GM12878 (cell line): ENCODE measurements at regions not wholly inside any gene's neighbourhood (a gene's known extent, or its start where the extent isn't known, plus 50 kb on each side); places are given as distances from the start of the nearest gene placed in this dataset.

Experiments used
- ATAC-seq: fragments of 200-7000 bp; cut with Tn5 transposase; 3 replicates; pipeline ENCODE4 v1.9.1; 2020; ENCODE audit warnings: mild to moderate bottlenecking, moderate library complexity
- BruUV-seq: library from RNA; stranded (reverse); fragments of 400-500 nt; replicated peaks from 2 replicates; lab custom pipeline; 2021; lab: Mats Ljungman, UMichigan
- CTCF ChIA-PET: fragments of 300-600 bp; sonication (Branson Sonifier 250); formaldehyde crosslinking; extraction: SDS; loops from one replicate; lab custom pipeline; 2021; ENCODE audit warnings: inconsistent platforms; lab: Yijun Ruan, JAX
- POLR2A ChIA-PET: fragments of 350-600 bp; formaldehyde crosslinking; extraction: SDS; loops from one replicate; lab custom pipeline; 2021; ENCODE audit warnings: inconsistent platforms; lab: Charles Lee
- RAD21 ChIA-PET: fragments of 300-600 bp; sonication (Branson Sonifier 250); formaldehyde crosslinking; loops from one replicate; lab custom pipeline; 2023; ENCODE audit warnings: antibody characterized with exemption; ENCODE audit not compliant: unreplicated experiment; lab: Charles Lee
- SMC1A ChIA-PET: fragments of 300-600 bp; sonication (Branson Sonifier 250); formaldehyde crosslinking; loops from one replicate; lab custom pipeline; 2023; ENCODE audit not compliant: unreplicated experiment, uncharacterized antibody; lab: Charles Lee
- DNase-seq: peaks from one replicate; pipeline ENCODE4 v3.0.0-alpha.2; 2011; ENCODE audit warnings: low read depth, low spot score
- FAIRE-seq: peaks from 3 replicates; lab custom pipeline; 2011; peaks lifted over from hg19 to GRCh38; lab: Jason Lieb, UNC
- H2AFZ ChIP-seq: 2 replicates; pipeline ENCODE4 v1.6.0; 2011; ENCODE audit warnings: low read depth, low read length, control low read depth; ENCODE audit not compliant: control insufficient read depth
- H3K27ac ChIP-seq: 2 replicates; pipeline ENCODE4 v1.5.1; 2011; ENCODE audit warnings: control low read depth; ENCODE audit not compliant: control insufficient read depth, insufficient read depth
- H3K27me3 ChIP-seq, 2 experiments: replicated peaks in 1 of 2; 2 replicates each; pipeline versions ENCODE4 v1.6.0 to v1.6.1; 2011; ENCODE audit warnings: low read length in 1 of 2; ENCODE audit not compliant: control insufficient read depth in 2 of 2, insufficient read depth in 2 of 2
- H3K36me3 ChIP-seq, 2 experiments: 2 replicates each; pipeline ENCODE4 v1.5.1; 2011; ENCODE audit warnings: low read length in 1 of 2; ENCODE audit not compliant: control insufficient read depth in 2 of 2, insufficient read depth in 2 of 2
- H3K4me1 ChIP-seq: 2 replicates; pipeline ENCODE4 v1.6.1; 2011; ENCODE audit warnings: mild to moderate bottlenecking, low read length, moderate library complexity, mixed read lengths; ENCODE audit not compliant: control insufficient read depth, insufficient read depth
- H3K4me2 ChIP-seq: 2 replicates; pipeline ENCODE4 v1.6.0; 2011; ENCODE audit warnings: control low read depth; ENCODE audit not compliant: control insufficient read depth, insufficient read depth
- H3K4me3 ChIP-seq: fragments of 200-600 bp; sonication (generic); 2 replicates; pipeline ENCODE4 v1.5.1; 2016
- H3K79me2 ChIP-seq: 2 replicates; pipeline ENCODE4 v1.6.0; 2011; ENCODE audit warnings: low read length; ENCODE audit not compliant: control insufficient read depth, insufficient read depth
- H3K9ac ChIP-seq: 2 replicates; pipeline ENCODE4 v1.8.0; 2011; ENCODE audit warnings: low read length, control low read depth, mixed read lengths; ENCODE audit not compliant: control insufficient read depth, insufficient read depth
- H3K9me3 ChIP-seq: replicated peaks from 3 replicates; pipeline ENCODE4 v1.5.1; 2011; ENCODE audit warnings: mild to moderate bottlenecking, low read length; ENCODE audit not compliant: control insufficient read depth, insufficient read depth
- H4K20me1 ChIP-seq: 2 replicates; pipeline ENCODE4 v1.6.0; 2011; ENCODE audit not compliant: control insufficient read depth, insufficient read depth
- ETV6 ChIP-seq, 2 experiments: fragments of 450-650 bp in 1 of 2; IDR thresholded peaks in 1 of 2; conservative IDR thresholded peaks in 1 of 2; 2 replicates each; pipeline ENCODE4 v1.6.1; 2014; ENCODE audit warnings: antibody characterized with exemption in 1 of 2, borderline replicate concordance in 1 of 2, low read depth in 1 of 2, mild to moderate bottlenecking in 1 of 2, moderate library complexity in 1 of 2
- FOXM1 ChIP-seq: IDR thresholded peaks from 2 replicates; pipeline ENCODE4 v1.6.1; 2012; ENCODE audit warnings: low read depth, mild to moderate bottlenecking, inconsistent platforms, low read length, moderate library complexity
- JUNB ChIP-seq: IDR thresholded peaks from 2 replicates; pipeline ENCODE4 v1.6.1; 2016; ENCODE audit warnings: antibody characterized with exemption, mild to moderate bottlenecking
- MTA2 ChIP-seq: fragments of 450-650 bp; IDR thresholded peaks from 2 replicates; pipeline ENCODE4 v1.6.1; 2016; ENCODE audit warnings: low read depth, mild to moderate bottlenecking, moderate library complexity
- MYB ChIP-seq: fragments of 150-350 bp; IDR thresholded peaks from 2 replicates; pipeline ENCODE4 v1.6.1; 2014; ENCODE audit warnings: mild to moderate bottlenecking, low read depth, low read length, borderline replicate concordance
- NBN ChIP-seq: fragments of 450-650 bp; IDR thresholded peaks from 2 replicates; pipeline ENCODE4 v1.6.1; 2016
- POLR2AphosphoS2 ChIP-seq: IDR thresholded peaks from 2 replicates; pipeline ENCODE4 v1.6.1; 2011; ENCODE audit warnings: low read depth, mild to moderate bottlenecking, low read length, improper control_type of control experiment, moderate library complexity
- RELA ChIP-seq: fragments of 450-650 bp; IDR thresholded peaks from 2 replicates; pipeline ENCODE4 v1.8.0; 2014; ENCODE audit warnings: borderline replicate concordance; ENCODE audit not compliant: partially characterized antibody
- SIN3A ChIP-seq: IDR thresholded peaks from 2 replicates; pipeline ENCODE4 v1.6.1; 2012; ENCODE audit warnings: low read depth, low read length, improper control_type of control experiment
- SPI1 ChIP-seq: IDR thresholded peaks from 2 replicates; pipeline ENCODE4 v1.6.1; 2011; ENCODE audit warnings: low read depth, mild to moderate bottlenecking, low read length, moderate library complexity, borderline replicate concordance; ENCODE audit not compliant: insufficient read depth
- WRNIP1 ChIP-seq: IDR thresholded peaks from 2 replicates; pipeline ENCODE4 v1.6.1; 2011; ENCODE audit warnings: low read depth, low read length, improper control_type of control experiment, borderline replicate concordance
- WGBS: methylation state at CpG from one replicate; pipeline ENCODE4 v1.1.6; 2016; ENCODE audit warnings: low lambda C conversion rate; ENCODE audit not compliant: insufficient replicate concordance, insufficient coverage; ENCODE audit errors: missing lambda C conversion rate; 5-methylcytosine and 5-hydroxymethylcytosine counted together
- in situ Hi-C: fragments of 300-500 bp; cut with MboI; formaldehyde crosslinking; loops from 9 replicates; pipeline ENCODE4 v1.14.3; 2018; ENCODE audit warnings: mixed read lengths
- intact Hi-C: fragments of 100-400 bp; cut with micrococcal nuclease; formaldehyde crosslinking; loops from one replicate; pipeline ENCODE4 v1.14.2; 2022; ENCODE audit not compliant: unreplicated experiment
- TF ChIP-seq, protein P1 (sequence below): IDR thresholded peaks from 2 replicates; pipeline ENCODE4 v1.6.1; 2011; ENCODE audit warnings: low read depth, low read length, improper control_type of control experiment, borderline replicate concordance
- TF ChIP-seq, protein P2 (sequence below): fragments of 450-650 bp; IDR thresholded peaks from 2 replicates; pipeline ENCODE4 v1.6.1; 2014; ENCODE audit warnings: mild to moderate bottlenecking
- TF ChIP-seq, protein P3 (sequence below): fragments of 450-650 bp; IDR thresholded peaks from 2 replicates; pipeline ENCODE4 v1.6.1; 2016; ENCODE audit warnings: mild to moderate bottlenecking
- TF ChIP-seq, protein P4 (sequence below): IDR thresholded peaks from 2 replicates; pipeline ENCODE4 v1.6.1; 2011; ENCODE audit warnings: borderline replicate concordance, low read depth, mild to moderate bottlenecking, moderate library complexity, low read length; ENCODE audit not compliant: insufficient read depth, poor library complexity, severe bottlenecking
- TF ChIP-seq, protein P5 (sequence below): IDR thresholded peaks from 2 replicates; pipeline ENCODE4 v1.6.1; 2012; ENCODE audit warnings: low read length, inconsistent platforms

DNA sequence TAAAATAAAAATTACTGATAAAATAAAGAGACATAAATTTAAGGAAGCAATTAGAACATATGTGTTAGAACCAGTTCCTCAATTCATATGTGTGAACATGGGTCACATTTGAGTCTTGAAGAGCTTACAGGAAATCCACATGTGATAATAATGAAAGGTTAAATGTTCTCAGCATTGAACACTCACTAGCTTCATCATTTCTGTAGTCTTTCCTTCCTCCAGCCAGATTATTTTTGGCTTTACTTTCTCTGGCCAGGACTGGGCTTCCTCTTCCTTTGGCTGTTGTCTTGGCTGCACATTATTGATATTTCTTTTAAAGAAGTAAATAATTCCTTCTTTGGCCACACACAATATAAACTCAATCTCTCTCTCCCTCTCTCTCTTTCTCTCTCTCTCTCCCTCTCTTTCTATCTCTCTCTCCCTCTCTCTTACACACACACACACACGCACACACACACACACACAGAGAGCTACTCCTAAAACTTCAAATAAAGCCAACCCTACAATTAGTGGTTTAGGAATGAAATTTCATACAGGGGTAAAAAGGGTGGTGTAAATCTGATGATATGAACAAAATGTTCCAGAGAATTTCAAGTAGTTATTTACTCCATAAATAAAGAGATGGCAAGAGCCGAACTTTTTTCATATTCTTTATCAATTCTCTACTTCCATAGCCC lies 171.2 kb downstream of the REEP3 start:
- CTCF ChIA-PET: interaction anchor here (0.7 to 1.6 kb wide), 3 partner anchors 14 to 477 kb away, joined by 3 read pairs; no protein-coding TSS in a partner anchor
- TF ChIP-seq, protein P1, sequence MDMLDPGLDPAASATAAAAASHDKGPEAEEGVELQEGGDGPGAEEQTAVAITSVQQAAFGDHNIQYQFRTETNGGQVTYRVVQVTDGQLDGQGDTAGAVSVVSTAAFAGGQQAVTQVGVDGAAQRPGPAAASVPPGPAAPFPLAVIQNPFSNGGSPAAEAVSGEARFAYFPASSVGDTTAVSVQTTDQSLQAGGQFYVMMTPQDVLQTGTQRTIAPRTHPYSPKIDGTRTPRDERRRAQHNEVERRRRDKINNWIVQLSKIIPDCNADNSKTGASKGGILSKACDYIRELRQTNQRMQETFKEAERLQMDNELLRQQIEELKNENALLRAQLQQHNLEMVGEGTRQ: no peak
- TF ChIP-seq, protein P2, sequence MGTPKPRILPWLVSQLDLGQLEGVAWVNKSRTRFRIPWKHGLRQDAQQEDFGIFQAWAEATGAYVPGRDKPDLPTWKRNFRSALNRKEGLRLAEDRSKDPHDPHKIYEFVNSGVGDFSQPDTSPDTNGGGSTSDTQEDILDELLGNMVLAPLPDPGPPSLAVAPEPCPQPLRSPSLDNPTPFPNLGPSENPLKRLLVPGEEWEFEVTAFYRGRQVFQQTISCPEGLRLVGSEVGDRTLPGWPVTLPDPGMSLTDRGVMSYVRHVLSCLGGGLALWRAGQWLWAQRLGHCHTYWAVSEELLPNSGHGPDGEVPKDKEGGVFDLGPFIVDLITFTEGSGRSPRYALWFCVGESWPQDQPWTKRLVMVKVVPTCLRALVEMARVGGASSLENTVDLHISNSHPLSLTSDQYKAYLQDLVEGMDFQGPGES: no peak
- peak; percentile 63 for TF ChIP-seq SPI1
- TF ChIP-seq, protein P3, sequence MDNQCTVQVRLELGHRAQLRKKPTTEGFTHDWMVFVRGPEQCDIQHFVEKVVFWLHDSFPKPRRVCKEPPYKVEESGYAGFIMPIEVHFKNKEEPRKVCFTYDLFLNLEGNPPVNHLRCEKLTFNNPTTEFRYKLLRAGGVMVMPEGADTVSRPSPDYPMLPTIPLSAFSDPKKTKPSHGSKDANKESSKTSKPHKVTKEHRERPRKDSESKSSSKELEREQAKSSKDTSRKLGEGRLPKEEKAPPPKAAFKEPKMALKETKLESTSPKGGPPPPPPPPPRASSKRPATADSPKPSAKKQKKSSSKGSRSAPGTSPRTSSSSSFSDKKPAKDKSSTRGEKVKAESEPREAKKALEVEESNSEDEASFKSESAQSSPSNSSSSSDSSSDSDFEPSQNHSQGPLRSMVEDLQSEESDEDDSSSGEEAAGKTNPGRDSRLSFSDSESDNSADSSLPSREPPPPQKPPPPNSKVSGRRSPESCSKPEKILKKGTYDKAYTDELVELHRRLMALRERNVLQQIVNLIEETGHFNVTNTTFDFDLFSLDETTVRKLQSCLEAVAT: no peak
- no peak for TF ChIP-seq RELA
- peak; percentile 42; the same call in 1 of the 2 replicates for TF ChIP-seq MTA2
- peak; percentile 56; the same call in 1 of the 2 replicates for TF ChIP-seq FOXM1
- no peak for TF ChIP-seq SIN3A
- no peak for TF ChIP-seq MYB
- no peak for TF ChIP-seq NBN
- TF ChIP-seq POLR2AphosphoS2: no peak
- TF ChIP-seq WRNIP1: no peak
- TF ChIP-seq, protein P4, sequence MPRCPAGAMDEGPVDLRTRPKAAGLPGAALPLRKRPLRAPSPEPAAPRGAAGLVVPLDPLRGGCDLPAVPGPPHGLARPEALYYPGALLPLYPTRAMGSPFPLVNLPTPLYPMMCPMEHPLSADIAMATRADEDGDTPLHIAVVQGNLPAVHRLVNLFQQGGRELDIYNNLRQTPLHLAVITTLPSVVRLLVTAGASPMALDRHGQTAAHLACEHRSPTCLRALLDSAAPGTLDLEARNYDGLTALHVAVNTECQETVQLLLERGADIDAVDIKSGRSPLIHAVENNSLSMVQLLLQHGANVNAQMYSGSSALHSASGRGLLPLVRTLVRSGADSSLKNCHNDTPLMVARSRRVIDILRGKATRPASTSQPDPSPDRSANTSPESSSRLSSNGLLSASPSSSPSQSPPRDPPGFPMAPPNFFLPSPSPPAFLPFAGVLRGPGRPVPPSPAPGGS: peak; percentile 51
- TF ChIP-seq ETV6 (conservative IDR thresholded peaks at IDR 0.05 in 1 of 2, IDR thresholded peaks at IDR 0.05 in 1 of 2; ENCODE audit: borderline replicate concordance in 1 of 2, low read depth in 1 of 2): peak in 1 of 2 experiments; percentile 46; a peak in 1 of 4 replicates
- peak; percentile 56 for TF ChIP-seq JUNB
- TF ChIP-seq, protein P5, sequence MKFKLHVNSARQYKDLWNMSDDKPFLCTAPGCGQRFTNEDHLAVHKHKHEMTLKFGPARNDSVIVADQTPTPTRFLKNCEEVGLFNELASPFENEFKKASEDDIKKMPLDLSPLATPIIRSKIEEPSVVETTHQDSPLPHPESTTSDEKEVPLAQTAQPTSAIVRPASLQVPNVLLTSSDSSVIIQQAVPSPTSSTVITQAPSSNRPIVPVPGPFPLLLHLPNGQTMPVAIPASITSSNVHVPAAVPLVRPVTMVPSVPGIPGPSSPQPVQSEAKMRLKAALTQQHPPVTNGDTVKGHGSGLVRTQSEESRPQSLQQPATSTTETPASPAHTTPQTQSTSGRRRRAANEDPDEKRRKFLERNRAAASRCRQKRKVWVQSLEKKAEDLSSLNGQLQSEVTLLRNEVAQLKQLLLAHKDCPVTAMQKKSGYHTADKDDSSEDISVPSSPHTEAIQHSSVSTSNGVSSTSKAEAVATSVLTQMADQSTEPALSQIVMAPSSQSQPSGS: peak; percentile 53; the same call in 1 of the 2 replicates

More for the DNA sequence above, 171.2 kb downstream of the REEP3 start:
- no peak overlapping the region for H3K27ac ChIP-seq
- no peak overlapping the region for H3K9ac ChIP-seq
- in situ Hi-C loops (no loop called here), intact Hi-C loops (no loop called here)
- ChIA-PET SMC1A (interaction anchor here (0.6 to 1.6 kb wide), 4 partner anchors 11 to 513 kb away, joined by 3 to 4 read pairs (median 4); no protein-coding TSS in a partner anchor), POLR2A (interaction anchor here (0.6 kb wide), 1 partner anchor 318 kb away, joined by 3 read pairs; no protein-coding TSS in a partner anchor), RAD21 (interaction anchor here (1.3 kb wide), 1 partner anchor 10 kb away, joined by 6 read pairs; no protein-coding TSS in a partner anchor)
- WGBS: 87% methylated on average over 2 of the region's 2 CpGs
- no peaks in the 10 kb centered on the region for H3K79me2 ChIP-seq
- no peaks in the 10 kb centered on the region for H3K36me3 ChIP-seq
- no peak overlapping the region for H2AFZ ChIP-seq
- H3K4me1 ChIP-seq: peaks cover 5% of the 10 kb centered on the region; the same call in 1 of the 2 replicates
- ATAC-seq: peak; percentile 70
- H3K4me3 ChIP-seq: no peak overlapping the region
- H3K9me3 ChIP-seq: peaks cover 2% of the 10 kb centered on the region; the same call in 2 of the 3 replicates
- H3K4me2 ChIP-seq: no peak overlapping the region
- BruUV-seq: no TSS peak
- no peak for DNase-seq
- H4K20me1 ChIP-seq: no peaks in the 10 kb centered on the region
- FAIRE-seq: no peak
- H3K27me3 ChIP-seq: no peaks in the 10 kb centered on the region
